ENCODE measurements at regions not wholly inside any gene's neighbourhood (a gene's known extent, or its start where the extent isn't known, plus 50 kb on each side); places are given as distances from the start of the nearest gene placed in this dataset.

DNA sequence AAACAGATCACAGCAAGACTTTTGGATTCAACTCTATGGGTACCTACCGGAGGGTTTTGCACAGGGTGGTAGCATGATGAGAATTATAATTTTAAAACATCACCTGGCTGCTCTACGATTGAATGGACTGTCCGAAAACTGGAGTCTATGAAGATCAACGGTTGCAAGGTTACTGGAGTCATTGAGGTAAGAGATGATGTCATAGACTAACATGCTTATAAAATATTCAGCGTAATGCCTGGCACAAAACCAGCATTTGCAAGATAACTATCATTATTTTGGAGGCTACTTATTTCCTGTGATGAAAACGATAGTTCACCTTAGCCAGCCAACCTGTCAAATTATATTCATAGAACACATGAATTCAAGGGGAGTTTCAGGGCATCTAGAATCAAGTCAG lies 580.6 kb upstream of the TBX3 start:
- intact Hi-C loops (cut with micrococcal nuclease) = no loop called here
- Mint-ChIP-seq H3K9me3 (no peaks in the 10 kb centered on the region), H3K27ac (no peak overlapping the region), H3K4me1 (ENCODE audit: low read depth) (no peaks in the 10 kb centered on the region), H3K36me3 (ENCODE audit: low read depth) (no peaks in the 10 kb centered on the region), H3K4me3 (ENCODE audit: low read depth) (no peak overlapping the region), H3K27me3 (ENCODE audit: low read depth) (no peaks in the 10 kb centered on the region)
- DNase-seq (ENCODE audit: low spot score) = no peak

- H3K27ac Mint-ChIP-seq = no peak overlapping the region
- peaks cover 3% of the 10 kb centered on the region for H3K9me3 Mint-ChIP-seq
- intact Hi-C loops (cut with micrococcal nuclease) = no loop called here
- H3K27me3 Mint-ChIP-seq (ENCODE audit: low read depth) = no peaks in the 10 kb centered on the region
- H3K4me1 Mint-ChIP-seq (ENCODE audit: low read depth) = no peaks in the 10 kb centered on the region
- H3K36me3 Mint-ChIP-seq (ENCODE audit: low read depth) = no peaks in the 10 kb centered on the region
- no peak overlapping the region for H3K4me3 Mint-ChIP-seq (ENCODE audit: low read depth)
- DNase-seq (ENCODE audit: low spot score) = no peak
Observed at GRCh38 chr12:115261691-115262398, 577.9 kb upstream of the TBX3 start.

DNA sequence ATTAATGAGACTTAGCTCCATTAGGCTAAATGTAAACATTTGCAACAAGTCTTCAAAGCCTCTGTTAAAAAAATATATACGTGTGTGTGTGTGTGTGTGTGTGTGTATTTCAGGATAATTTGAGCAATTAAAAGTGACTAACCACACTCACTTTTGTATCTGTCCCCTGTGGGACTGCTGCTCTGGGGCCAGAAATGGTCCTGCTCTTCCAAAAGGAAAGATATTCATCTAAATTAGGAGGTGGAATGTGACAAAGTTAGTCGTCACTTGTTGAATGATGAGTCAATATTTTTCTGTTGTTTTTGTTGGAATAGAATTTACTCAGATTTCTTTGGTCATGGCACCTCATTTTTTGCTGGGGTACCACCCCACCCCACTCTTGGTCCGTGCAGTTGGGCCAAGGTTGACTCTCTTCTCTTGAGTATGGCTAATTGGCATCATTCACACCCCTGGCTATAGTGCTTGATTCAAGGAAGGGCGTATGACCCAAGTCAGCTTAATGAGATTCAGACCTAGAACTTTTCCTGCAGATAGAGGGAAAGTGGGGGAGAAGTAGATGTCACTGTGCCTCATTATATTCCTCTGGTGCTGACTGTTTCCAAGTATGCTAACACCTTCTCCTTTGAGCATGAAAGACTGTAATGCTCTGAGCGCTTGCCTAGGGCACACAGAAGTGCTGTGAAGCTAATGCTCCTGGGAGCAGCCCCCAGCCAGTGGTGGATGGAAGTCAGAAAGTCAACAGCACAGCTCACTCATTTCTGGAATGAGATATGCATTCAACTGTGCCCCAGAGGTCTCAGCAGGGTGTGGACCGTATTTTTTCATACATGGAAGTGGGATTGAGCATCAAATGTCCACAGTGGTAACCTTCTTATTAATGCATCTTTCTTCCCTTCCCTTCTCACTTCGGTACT lies 577.0 kb upstream of the TBX3 start:
- Mint-ChIP-seq H3K9me3 (peaks cover 4% of the 10 kb centered on the region), H3K27ac (no peak overlapping the region), H3K4me3 (ENCODE audit: low read depth) (no peak overlapping the region), H3K36me3 (ENCODE audit: low read depth) (no peaks in the 10 kb centered on the region), H3K27me3 (ENCODE audit: low read depth) (no peaks in the 10 kb centered on the region), H3K4me1 (ENCODE audit: low read depth) (no peaks in the 10 kb centered on the region)
- intact Hi-C loops (cut with micrococcal nuclease) = no loop called here
- DNase-seq (ENCODE audit: low spot score) = no peak

- Mint-ChIP-seq H3K36me3 (ENCODE audit: low read depth) (no peaks in the 10 kb centered on the region), H3K4me3 (ENCODE audit: low read depth) (no peak overlapping the region), H3K27me3 (ENCODE audit: low read depth) (no peaks in the 10 kb centered on the region), H3K9me3 (peaks cover 4% of the 10 kb centered on the region), H3K27ac (no peak overlapping the region), H3K4me1 (ENCODE audit: low read depth) (no peaks in the 10 kb centered on the region)
- intact Hi-C loops (cut with micrococcal nuclease) = no loop called here
- no peak for DNase-seq (ENCODE audit: low spot score)
Observed at GRCh38 chr12:115259968-115260747, 576.2 kb upstream of the TBX3 start.

GRCh38 chr12:115257791-115258190 lies 573.8 kb upstream of the TBX3 start:
- no peaks in the 10 kb centered on the region for H3K27me3 Mint-ChIP-seq (ENCODE audit: low read depth)
- intact Hi-C loops (cut with micrococcal nuclease) = no loop called here
- H3K4me1 Mint-ChIP-seq (ENCODE audit: low read depth) = no peaks in the 10 kb centered on the region
- H3K36me3 Mint-ChIP-seq (ENCODE audit: low read depth) = no peaks in the 10 kb centered on the region
- DNase-seq (ENCODE audit: low spot score) = no peak
- H3K27ac Mint-ChIP-seq = no peak overlapping the region
- no peak overlapping the region for H3K4me3 Mint-ChIP-seq (ENCODE audit: low read depth)
- H3K9me3 Mint-ChIP-seq = peaks cover 5% of the 10 kb centered on the region

- Mint-ChIP-seq H3K36me3 (ENCODE audit: low read depth) (no peaks in the 10 kb centered on the region), H3K4me1 (ENCODE audit: low read depth) (no peaks in the 10 kb centered on the region), H3K27ac (no peak overlapping the region), H3K4me3 (ENCODE audit: low read depth) (no peak overlapping the region), H3K9me3 (peaks cover 11% of the 10 kb centered on the region), H3K27me3 (ENCODE audit: low read depth) (no peaks in the 10 kb centered on the region)
- intact Hi-C loops (cut with micrococcal nuclease) = no loop called here
- no peak for DNase-seq (ENCODE audit: low spot score)
Observed at GRCh38 chr12:115255962-115256361, 572.0 kb upstream of the TBX3 start.

- Mint-ChIP-seq H3K4me1 (ENCODE audit: low read depth) (no peaks in the 10 kb centered on the region), H3K27ac (no peak overlapping the region), H3K4me3 (ENCODE audit: low read depth) (no peak overlapping the region), H3K9me3 (peaks cover 11% of the 10 kb centered on the region), H3K27me3 (ENCODE audit: low read depth) (no peaks in the 10 kb centered on the region), H3K36me3 (ENCODE audit: low read depth) (no peaks in the 10 kb centered on the region)
- DNase-seq (ENCODE audit: low spot score) = no peak
- intact Hi-C loops (cut with micrococcal nuclease) = no loop called here
Observed at GRCh38 chr12:115255257-115255656, 571.3 kb upstream of the TBX3 start.

DNA sequence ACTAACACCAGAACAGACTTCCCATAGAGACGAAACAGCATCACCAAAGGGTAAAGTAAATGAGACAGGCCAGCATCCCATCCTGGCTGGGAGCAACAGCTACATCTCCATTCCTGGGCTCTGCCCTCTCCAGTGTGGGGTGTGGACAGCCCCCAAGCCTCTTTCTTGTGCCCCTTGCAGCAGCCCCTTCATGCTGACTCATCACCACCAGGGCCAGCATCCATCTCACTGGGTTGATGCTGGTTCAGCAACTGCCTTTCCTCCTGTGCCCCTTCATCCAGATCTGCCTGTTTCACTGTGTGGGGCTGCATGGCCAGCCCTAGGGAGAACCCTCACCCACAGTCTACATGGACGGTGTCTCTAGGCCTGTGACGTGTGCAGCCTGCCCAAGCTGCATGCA lies 569.1 kb upstream of the TBX3 start:
- H3K4me3 Mint-ChIP-seq (ENCODE audit: low read depth) = no peak overlapping the region
- peaks cover 11% of the 10 kb centered on the region for H3K9me3 Mint-ChIP-seq
- DNase-seq (ENCODE audit: low spot score) = no peak
- H3K27me3 Mint-ChIP-seq (ENCODE audit: low read depth) = no peaks in the 10 kb centered on the region
- H3K27ac Mint-ChIP-seq = no peak overlapping the region
- no peaks in the 10 kb centered on the region for H3K4me1 Mint-ChIP-seq (ENCODE audit: low read depth)
- H3K36me3 Mint-ChIP-seq (ENCODE audit: low read depth) = no peaks in the 10 kb centered on the region
- intact Hi-C loops (cut with micrococcal nuclease) = no loop called here

GRCh38 chr12:115251727-115252126 lies 567.8 kb upstream of the TBX3 start:
- DNase-seq (ENCODE audit: low spot score) = no peak
- Mint-ChIP-seq H3K4me1 (ENCODE audit: low read depth) (no peaks in the 10 kb centered on the region), H3K36me3 (ENCODE audit: low read depth) (no peaks in the 10 kb centered on the region), H3K27ac (no peak overlapping the region), H3K9me3 (peaks cover 7% of the 10 kb centered on the region), H3K4me3 (ENCODE audit: low read depth) (no peak overlapping the region), H3K27me3 (ENCODE audit: low read depth) (no peaks in the 10 kb centered on the region)
- intact Hi-C loops (cut with micrococcal nuclease) = no loop called here

DNA sequence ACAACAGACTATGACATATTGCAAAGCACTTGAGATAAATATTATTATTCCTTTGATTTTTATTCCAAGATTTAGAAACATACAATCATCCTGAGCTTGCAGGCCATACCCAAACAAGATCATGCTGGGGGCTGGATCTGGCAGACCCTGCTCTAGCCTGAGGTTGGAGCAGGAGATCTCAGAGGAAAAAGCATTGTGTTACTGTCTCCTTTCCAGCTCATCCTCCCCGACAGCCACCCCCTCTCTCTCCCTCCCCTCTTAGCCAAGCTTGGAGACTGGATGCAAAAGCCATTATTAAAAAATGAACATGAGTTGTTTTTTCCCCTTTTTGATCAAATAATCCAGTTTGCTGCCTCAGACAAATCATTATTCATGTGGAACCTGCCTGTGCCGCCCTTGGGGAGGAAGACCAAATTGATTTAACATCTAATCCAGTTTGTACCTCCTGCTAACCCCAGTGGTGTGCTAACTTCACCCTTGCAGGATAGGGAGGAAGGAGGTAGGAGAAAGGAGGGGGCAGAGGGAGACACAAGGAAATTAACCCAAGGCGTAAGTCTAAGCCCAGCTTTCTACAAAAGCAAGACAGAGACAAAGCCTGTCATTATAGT lies 565.8 kb upstream of the TBX3 start:
- intact Hi-C loops (cut with micrococcal nuclease) = no loop called here
- no peaks in the 10 kb centered on the region for H3K27me3 Mint-ChIP-seq (ENCODE audit: low read depth)
- H3K27ac Mint-ChIP-seq = no peak overlapping the region
- H3K4me3 Mint-ChIP-seq (ENCODE audit: low read depth) = no peak overlapping the region
- peaks cover 7% of the 10 kb centered on the region for H3K9me3 Mint-ChIP-seq
- H3K4me1 Mint-ChIP-seq (ENCODE audit: low read depth) = no peaks in the 10 kb centered on the region
- no peaks in the 10 kb centered on the region for H3K36me3 Mint-ChIP-seq (ENCODE audit: low read depth)
- no peak for DNase-seq (ENCODE audit: low spot score)

DNA sequence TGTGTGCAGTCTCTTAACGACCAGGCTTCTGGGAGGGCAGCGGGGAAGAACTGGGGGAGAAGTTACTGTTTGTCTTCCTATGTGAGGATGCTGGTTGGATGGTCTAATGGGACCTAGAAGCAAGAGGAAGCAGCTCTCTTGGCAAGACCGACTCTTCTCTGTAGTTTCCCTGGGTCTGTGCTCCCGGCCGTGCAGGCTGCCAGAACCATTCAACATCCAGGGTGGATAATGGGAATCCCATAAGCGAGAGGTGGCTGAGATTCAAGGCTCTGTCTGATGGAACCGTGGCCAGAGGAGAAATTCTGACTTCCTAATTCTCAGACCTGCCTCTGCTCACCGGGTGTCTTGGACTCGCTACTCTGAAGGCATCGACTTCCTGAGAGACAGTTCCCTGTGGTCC lies 561.0 kb upstream of the TBX3 start:
- H3K9me3 Mint-ChIP-seq = no peaks in the 10 kb centered on the region
- intact Hi-C loops (cut with micrococcal nuclease) = no loop called here
- H3K27me3 Mint-ChIP-seq (ENCODE audit: low read depth) = no peaks in the 10 kb centered on the region
- H3K4me3 Mint-ChIP-seq (ENCODE audit: low read depth) = no peak overlapping the region
- DNase-seq (ENCODE audit: low spot score) = no peak
- H3K27ac Mint-ChIP-seq = no peak overlapping the region
- H3K36me3 Mint-ChIP-seq (ENCODE audit: low read depth) = no peaks in the 10 kb centered on the region
- no peaks in the 10 kb centered on the region for H3K4me1 Mint-ChIP-seq (ENCODE audit: low read depth)

DNA sequence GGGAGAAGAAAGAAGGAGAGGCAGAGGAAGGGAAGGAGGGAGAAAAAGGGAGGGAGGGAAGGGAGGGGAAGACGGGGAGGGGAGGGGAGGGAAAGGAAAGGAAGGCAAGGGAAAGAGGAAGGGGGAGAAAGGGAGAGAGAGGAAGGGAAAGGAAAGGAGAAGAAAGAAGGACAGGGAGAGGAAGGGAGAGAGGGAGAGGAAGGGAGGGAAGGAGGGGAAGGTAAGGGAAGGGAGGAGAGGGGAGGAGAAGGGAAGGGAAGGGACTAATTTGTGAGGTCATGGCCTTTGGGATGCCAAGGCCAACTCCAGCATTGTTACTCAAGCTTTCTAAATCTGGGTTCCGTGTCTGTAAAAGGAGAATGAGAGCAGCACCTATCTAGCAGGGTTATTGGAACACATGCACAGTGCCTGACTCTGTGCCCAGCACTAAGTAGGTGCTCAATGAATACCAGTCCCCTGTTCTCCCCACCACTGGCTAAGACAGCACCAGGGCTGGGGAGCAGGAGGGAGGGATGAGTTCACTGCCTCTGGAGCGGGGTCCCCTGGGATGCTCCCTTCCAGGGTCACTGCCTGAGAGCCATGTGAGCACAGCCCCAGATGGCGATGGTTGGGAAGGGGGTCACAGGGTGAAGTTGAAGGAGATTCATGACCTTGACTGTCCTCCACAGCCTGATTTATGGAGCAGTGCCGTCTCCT lies 560.1 kb upstream of the TBX3 start:
- no peak overlapping the region for H3K27ac Mint-ChIP-seq
- H3K36me3 Mint-ChIP-seq (ENCODE audit: low read depth) = no peaks in the 10 kb centered on the region
- DNase-seq (ENCODE audit: low spot score) = no peak
- H3K27me3 Mint-ChIP-seq (ENCODE audit: low read depth) = no peaks in the 10 kb centered on the region
- no peak overlapping the region for H3K4me3 Mint-ChIP-seq (ENCODE audit: low read depth)
- no peaks in the 10 kb centered on the region for H3K9me3 Mint-ChIP-seq
- intact Hi-C loops (cut with micrococcal nuclease) = no loop called here
- no peaks in the 10 kb centered on the region for H3K4me1 Mint-ChIP-seq (ENCODE audit: low read depth)

All from activated T-helper 2 cell treated with anti-CD3 and anti-CD28 coated beads, Interferon-gamma antibody, Interleukin-2, Interleukin-4, amounts not matched to agents 10 μg/mL and 5 μg/mL and 100 μg/mL, durations not matched to agents 14 hours and 24 hours and 36 hours (primary cell).